ENCODE measurements at regions not wholly inside any gene's neighbourhood (a gene's known extent, or its start where the extent isn't known, plus 50 kb on each side); places are given as distances from the start of the nearest gene placed in this dataset.

- peak; percentile 85 for TF ChIP-seq ZNF592 (IDR thresholded peaks at IDR 0.05)
- TF ChIP-seq CEBPZ (IDR thresholded peaks at IDR 0.05; ENCODE audit: borderline replicate concordance, low read depth, low read length), result no peak
- no peak for TF ChIP-seq IRF2 (CRISPR knock-in tag; IDR thresholded peaks at IDR 0.05)
- no peak for TF ChIP-seq ZNF780A (CRISPR knock-in tag; IDR thresholded peaks at IDR 0.05)
- TF ChIP-seq EP300 (IDR thresholded peaks at IDR 0.05; ENCODE audit: low read length), result no peak
- TF ChIP-seq CBFA2T3 (IDR thresholded peaks at IDR 0.05), result peak; percentile 55
- TF ChIP-seq CTBP1 (IDR thresholded peaks at IDR 0.05; ENCODE audit: borderline replicate concordance), result peak; percentile 77
- TF ChIP-seq MYC (IDR thresholded peaks at IDR 0.05; ENCODE audit: low read depth, low read length), result 0 out of 2 replicates have a peak, but pooled peaks have one; percentile 35
- no peak for TF ChIP-seq MYC (CRISPR knock-in tag; IDR thresholded peaks at IDR 0.05; ENCODE audit: borderline replicate concordance, low read depth)
- peak; percentile 29; the same call in 1 of the 2 replicates for TF ChIP-seq MAFG (tag; conservative IDR thresholded peaks at IDR 0.05)
- no peak for TF ChIP-seq TAF9B (IDR thresholded peaks at IDR 0.05; ENCODE audit: partially characterized antibody)
- peak; percentile 38 to 43 for TF ChIP-seq E2F6 (IDR thresholded peaks at IDR 0.05; ENCODE audit: borderline replicate concordance in 1 of 2, extremely low read depth in 1 of 2, insufficient read depth in 1 of 2, insufficient read length in 1 of 2, low read depth in 1 of 2, low read length in 1 of 2, poor library complexity in 1 of 2, severe bottlenecking in 1 of 2)
These were observed 199.9 kb downstream of the PIK3R1 start (continued) for GRCh38 chr5:68415177-68416085.

All from K562 (cell line).